ENCODE measurements at regions not wholly inside any gene's neighbourhood (a gene's known extent, or its start where the extent isn't known, plus 50 kb on each side); places are given as distances from the start of the nearest gene placed in this dataset.

DNA sequence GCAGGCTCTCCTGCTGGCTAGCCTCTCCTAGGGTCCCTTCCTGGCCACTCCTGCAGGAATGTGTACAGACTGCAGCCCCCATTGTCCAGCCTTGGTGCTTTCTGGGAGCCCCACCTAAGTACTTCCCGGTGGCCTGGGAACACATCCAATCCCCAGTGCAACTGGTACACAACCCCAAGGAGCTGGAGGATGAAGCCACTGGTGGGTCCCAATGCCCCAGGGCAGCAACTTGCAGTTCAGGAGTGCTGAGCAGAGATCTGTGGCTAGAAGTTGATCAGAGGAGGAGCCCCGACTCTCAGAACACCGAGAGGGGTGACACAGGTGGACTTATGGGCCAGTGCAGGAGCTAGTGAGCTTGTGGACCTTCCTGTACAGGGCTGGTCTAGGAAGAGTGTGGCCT, 1093.7 kb upstream of the ACO1 start:
- Histone ChIP-seq H3K27me3 (no peaks in the 10 kb centered on the region), H3K36me3 (no peaks in the 10 kb centered on the region), H3K4me1 (no peaks in the 10 kb centered on the region), H3K27ac (no peak overlapping the region), H3K9me3 (no peaks in the 10 kb centered on the region), H3K4me3 (no peak overlapping the region)
- WGBS, 2 donors: 76 to 86% methylated on average over 3 of the region's 3 CpGs
- intact Hi-C loops (cut with DNase I): no loop called here
- TF ChIP-seq, protein P1, sequence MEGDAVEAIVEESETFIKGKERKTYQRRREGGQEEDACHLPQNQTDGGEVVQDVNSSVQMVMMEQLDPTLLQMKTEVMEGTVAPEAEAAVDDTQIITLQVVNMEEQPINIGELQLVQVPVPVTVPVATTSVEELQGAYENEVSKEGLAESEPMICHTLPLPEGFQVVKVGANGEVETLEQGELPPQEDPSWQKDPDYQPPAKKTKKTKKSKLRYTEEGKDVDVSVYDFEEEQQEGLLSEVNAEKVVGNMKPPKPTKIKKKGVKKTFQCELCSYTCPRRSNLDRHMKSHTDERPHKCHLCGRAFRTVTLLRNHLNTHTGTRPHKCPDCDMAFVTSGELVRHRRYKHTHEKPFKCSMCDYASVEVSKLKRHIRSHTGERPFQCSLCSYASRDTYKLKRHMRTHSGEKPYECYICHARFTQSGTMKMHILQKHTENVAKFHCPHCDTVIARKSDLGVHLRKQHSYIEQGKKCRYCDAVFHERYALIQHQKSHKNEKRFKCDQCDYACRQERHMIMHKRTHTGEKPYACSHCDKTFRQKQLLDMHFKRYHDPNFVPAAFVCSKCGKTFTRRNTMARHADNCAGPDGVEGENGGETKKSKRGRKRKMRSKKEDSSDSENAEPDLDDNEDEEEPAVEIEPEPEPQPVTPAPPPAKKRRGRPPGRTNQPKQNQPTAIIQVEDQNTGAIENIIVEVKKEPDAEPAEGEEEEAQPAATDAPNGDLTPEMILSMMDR (IDR thresholded peaks at IDR 0.05): no peak
- no peak for TF ChIP-seq EP300 (IDR thresholded peaks at IDR 0.05)
- no peak for TF ChIP-seq POLR2AphosphoS5 (IDR thresholded peaks at IDR 0.05)
- peak; percentile 35 for DNase-seq

DNA sequence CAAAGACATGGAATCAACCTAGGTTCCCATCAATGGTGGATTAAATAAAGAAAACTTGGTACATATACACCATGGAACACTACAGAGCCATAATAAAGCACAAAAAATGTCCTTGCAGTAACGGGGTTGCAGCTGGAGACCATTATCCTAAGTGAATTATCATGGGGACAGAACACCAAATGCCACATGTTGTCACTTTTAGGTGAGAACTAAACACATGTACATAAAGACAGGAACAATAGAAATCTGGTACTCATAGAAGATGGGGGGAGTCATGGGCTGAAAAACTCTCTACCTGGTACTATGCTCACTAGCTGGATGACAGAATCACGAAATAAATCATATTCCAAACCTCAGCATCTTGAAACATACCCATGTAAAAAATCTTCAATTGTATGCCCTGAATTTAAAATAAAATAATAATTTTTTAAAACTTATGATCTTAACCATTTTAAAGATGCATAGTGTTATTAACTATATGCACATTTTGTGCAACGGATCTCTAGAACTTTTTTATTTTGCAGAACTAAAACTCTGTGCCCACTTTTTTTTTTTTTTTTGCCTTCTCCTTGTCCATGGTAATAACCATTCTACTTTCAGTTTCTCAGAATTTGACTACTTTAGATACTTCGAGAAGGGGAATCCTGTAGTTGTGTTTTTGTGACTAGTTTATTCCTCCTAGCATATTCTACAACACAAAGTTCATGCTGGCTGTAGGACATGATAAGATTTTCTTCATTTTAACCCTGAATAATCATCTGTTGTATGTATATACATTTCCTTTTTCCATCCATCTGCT, 1081.6 kb upstream of the ACO1 start:
- Histone ChIP-seq H3K9me3 (no peaks in the 10 kb centered on the region), H3K4me3 (no peak overlapping the region), H3K27ac (no peak overlapping the region), H3K36me3 (no peaks in the 10 kb centered on the region), H3K27me3 (no peaks in the 10 kb centered on the region), H3K4me1 (no peaks in the 10 kb centered on the region)
- WGBS, 2 donors: 43 to 72% methylated on average over 4 of the region's 4 CpGs
- no peak for DNase-seq
- intact Hi-C loops (cut with DNase I): no loop called here
- TF ChIP-seq EP300 (IDR thresholded peaks at IDR 0.05): no peak
- TF ChIP-seq POLR2A (IDR thresholded peaks at IDR 0.05): no peak
- TF ChIP-seq POLR2AphosphoS5 (IDR thresholded peaks at IDR 0.05): no peak
- TF ChIP-seq, protein P1 (IDR thresholded peaks at IDR 0.05): no peak

DNA sequence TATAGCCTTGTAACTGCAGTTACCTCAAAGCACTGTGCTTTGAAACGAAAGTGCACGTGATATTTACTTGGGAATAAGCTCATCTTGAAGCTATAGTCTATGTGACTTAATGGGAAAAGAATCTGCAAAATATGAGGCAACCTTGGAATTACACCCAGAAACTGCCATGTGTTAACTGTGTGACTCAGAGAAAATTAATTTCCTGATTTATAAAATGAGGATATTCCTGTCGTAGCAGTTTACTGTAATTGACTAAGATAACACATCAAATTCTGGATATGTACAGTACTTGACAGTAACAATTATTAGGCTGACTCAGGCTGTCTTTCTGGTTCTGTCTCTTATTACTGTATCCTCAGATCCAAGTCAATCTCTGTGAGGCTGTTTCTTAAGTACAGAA, 1079.9 kb upstream of the ACO1 start:
- no peak for TF ChIP-seq EP300 (IDR thresholded peaks at IDR 0.05)
- Histone ChIP-seq H3K9me3 (no peaks in the 10 kb centered on the region), H3K36me3 (no peaks in the 10 kb centered on the region), H3K27ac (peak overlapping the region in 1 of 4 donors; percentile 10), H3K4me1 (no peaks in the 10 kb centered on the region), H3K27me3 (no peaks in the 10 kb centered on the region), H3K4me3 (no peak overlapping the region)
- intact Hi-C loops (cut with DNase I): no loop called here
- 38 to 62% methylated on average over 3 of the region's 3 CpGs for WGBS, 2 donors
- no peak for DNase-seq

DNA sequence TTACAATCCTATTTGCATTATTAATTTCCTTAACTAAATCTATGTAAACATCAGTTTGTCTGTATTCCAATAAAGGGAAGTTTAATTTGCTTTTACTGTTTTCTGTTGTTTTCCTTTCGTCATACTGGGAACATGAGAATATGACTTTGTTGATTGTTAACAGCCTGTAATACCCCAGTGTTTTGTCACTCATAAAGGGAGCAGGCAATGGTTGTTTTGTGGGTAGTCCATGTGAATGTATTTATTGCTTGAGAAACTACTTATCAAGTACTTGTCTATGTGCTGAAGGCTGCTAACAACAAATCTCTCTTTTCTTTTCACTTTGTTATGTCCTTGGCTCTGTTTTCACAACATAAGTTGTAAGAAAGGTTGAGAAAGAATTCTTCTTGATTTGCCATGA, 1070.2 kb upstream of the ACO1 start:
- Histone ChIP-seq H3K36me3 (no peaks in the 10 kb centered on the region), H3K9me3 (no peaks in the 10 kb centered on the region), H3K4me1 (no peaks in the 10 kb centered on the region), H3K27me3 (no peaks in the 10 kb centered on the region), H3K27ac (no peak overlapping the region), H3K4me3 (no peak overlapping the region)
- 36 to 53% methylated on average over 1 of the region's 1 CpG for WGBS, 2 donors
- intact Hi-C loops (cut with DNase I): no loop called here
- no peak for DNase-seq
- TF ChIP-seq, protein P1 (IDR thresholded peaks at IDR 0.05): no peak
- TF ChIP-seq POLR2AphosphoS5 (IDR thresholded peaks at IDR 0.05) (no peak), POLR2A (IDR thresholded peaks at IDR 0.05) (no peak), EP300 (IDR thresholded peaks at IDR 0.05) (no peak)

DNA sequence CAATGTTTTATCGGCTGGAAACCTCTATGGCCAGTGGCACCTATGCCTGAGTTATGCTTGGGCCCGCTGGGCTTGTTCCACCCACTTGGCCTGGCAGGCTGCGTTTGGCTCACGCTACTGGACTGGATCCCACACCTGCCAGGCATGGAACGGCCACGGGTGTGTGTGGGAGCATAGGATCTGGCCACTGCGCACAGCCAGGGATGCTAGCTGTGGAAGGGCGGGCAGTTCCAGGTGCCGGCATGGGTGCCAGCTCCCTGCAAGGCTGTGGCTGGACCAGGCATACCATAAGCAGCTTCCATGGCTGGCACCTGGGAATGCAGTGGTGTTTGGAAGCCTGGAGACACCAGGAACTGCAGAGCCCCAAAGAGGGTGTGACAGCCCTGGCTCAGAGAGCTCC, 1063.9 kb upstream of the ACO1 start:
- no peak overlapping the region for H3K27ac ChIP-seq
- no peak for DNase-seq
- TF ChIP-seq POLR2AphosphoS5 (IDR thresholded peaks at IDR 0.05): no peak
- TF ChIP-seq POLR2A (IDR thresholded peaks at IDR 0.05): no peak
- TF ChIP-seq, protein P1 (IDR thresholded peaks at IDR 0.05): no peak
- no peak for TF ChIP-seq EP300 (IDR thresholded peaks at IDR 0.05)
- H3K27me3 ChIP-seq: no peaks in the 10 kb centered on the region
- intact Hi-C loops (cut with DNase I): no loop called here
- H3K36me3 ChIP-seq: no peaks in the 10 kb centered on the region
- 89 to 93% methylated on average over 9 of the region's 9 CpGs for WGBS, 2 donors
- no peaks in the 10 kb centered on the region for H3K4me1 ChIP-seq
- no peak overlapping the region for H3K4me3 ChIP-seq
- H3K9me3 ChIP-seq: no peaks in the 10 kb centered on the region

Data from sigmoid colon (tissue), 6 donors.